HL-60 (cell line): ENCODE measurements at regions not wholly inside any gene's neighbourhood (a gene's known extent, or its start where the extent isn't known, plus 50 kb on each side); places are given as distances from the start of the nearest gene placed in this dataset.

Experiments used
- CTCF ChIP-seq: IDR thresholded peaks from one replicate; pipeline ENCODE4 v1.5.1; 2011; ENCODE audit warnings: low read length, control low read depth, inconsistent platforms; ENCODE audit not compliant: insufficient read depth
- GABPA ChIP-seq: IDR thresholded peaks from 2 replicates; pipeline ENCODE4 v1.6.1; 2012; ENCODE audit warnings: low read depth
- POLR2AphosphoS5 ChIP-seq: IDR thresholded peaks from 2 replicates; pipeline ENCODE4 v1.6.1; 2012; ENCODE audit warnings: low read depth

- TF ChIP-seq GABPA (no peak), CTCF (no peak), POLR2AphosphoS5 (no peak)
These were observed 331.6 kb upstream of the BRINP3 start for GRCh38 chr1:190809312-190809711.
